Right lobe of liver (tissue), 6 donors: ENCODE measurements at regions not wholly inside any gene's neighbourhood (a gene's known extent, or its start where the extent isn't known, plus 50 kb on each side); places are given as distances from the start of the nearest gene placed in this dataset.

Source experiments
- ATAC-seq, 4 donors: fragments of 200-7000 bp; cut with Tn5 transposase; one replicate each; pipeline ENCODE4 v1.9.1; 2020; ENCODE audit warnings: mild to moderate bottlenecking in 4 of 4, moderate library complexity in 4 of 4
- DNase-seq, 3 donors: peaks; one replicate each; pipeline ENCODE4 v3.0.0-alpha.2; 2020
- H3K27ac ChIP-seq, 3 donors: fragments of 200-600 bp; one replicate each; pipeline ENCODE4 v1.8.0; 2022
- H3K27me3 ChIP-seq, 2 donors: fragments of 200-600 bp; one replicate each; pipeline ENCODE4 v1.8.0; 2022
- H3K36me3 ChIP-seq, 4 donors: fragments of 200-600 bp; sonication (generic) in 1 of 4; one replicate each; pipeline versions ENCODE4 v1.5.1 to v1.8.0; 2017 to 2022; ENCODE audit warnings: control low read depth in 1 of 4
- H3K4me1 ChIP-seq, 4 donors: fragments of 200-600 bp; sonication (generic) in 1 of 4; one replicate each; pipeline versions ENCODE4 v1.5.1 to v1.8.0; 2017 to 2022; ENCODE audit warnings: control low read depth in 1 of 4
- H3K4me3 ChIP-seq, 3 donors: fragments of 200-600 bp; one replicate each; pipeline ENCODE4 v1.8.0; 2022
- H3K9me3 ChIP-seq, 4 donors: fragments of 200-600 bp; sonication (generic) in 1 of 4; one replicate each; pipeline versions ENCODE4 v1.5.1 to v1.8.0; 2017 to 2022; ENCODE audit warnings: control low read depth in 1 of 4
- CTCF ChIP-seq, 4 donors: fragments of 200-600 bp in 3 of 4; fragments of 450-650 bp in 1 of 4; IDR thresholded peaks; one replicate each; pipeline versions ENCODE4 v1.5.1 to v1.8.0; 2016 to 2022; ENCODE audit warnings: antibody characterized with exemption in 4 of 4, mild to moderate bottlenecking in 2 of 4
- POLR2A ChIP-seq: fragments of 450-650 bp; IDR thresholded peaks from one replicate; pipeline ENCODE4 v1.6.1; 2017; ENCODE audit warnings: antibody characterized with exemption, mild to moderate bottlenecking
- WGBS: methylation state at CpG from one replicate; pipeline ENCODE4 v1.1.6; 2018; ENCODE audit warnings: low coverage, low lambda C conversion rate; ENCODE audit not compliant: insufficient coverage; ENCODE audit errors: missing lambda C conversion rate; 5-methylcytosine and 5-hydroxymethylcytosine counted together
- intact Hi-C, 2 donors: fragments of 100-400 bp; cut with DNase I; formaldehyde crosslinking; loops; one replicate each; pipeline versions ENCODE4 v1.11.2 to v1.14.1; 2022
- donor health status: DM: no; HTN: yes; CAD: no.
- donor health status: DM: no; HTN: no; CAD: no.
- donor health status: DM: no; HTN: no; CAD: no.
- donor health status: DM: no; HTN: yes; CAD: no.
- donor health status: DM: no; HTN: yes; CAD: no.

GRCh38 chr20:61056627-61057442 is 195.2 kb upstream of the CDH4 start:
- intact Hi-C loops, result no loop called here
- Histone ChIP-seq H3K27ac (no peak overlapping the region), H3K4me1 (no peaks in the 10 kb centered on the region), H3K36me3 (no peaks in the 10 kb centered on the region), H3K9me3 (no peaks in the 10 kb centered on the region), H3K4me3 (no peak overlapping the region), H3K27me3 (no peaks in the 10 kb centered on the region)
- TF ChIP-seq POLR2A (no peak), CTCF (IDR thresholded peaks at IDR 0.05) (no peak)
- ATAC-seq (no peak), DNase-seq (no peak)
- 58% methylated on average over 3 of the region's 16 CpGs for WGBS

GRCh38 chr20:61057443-61058121 is 194.5 kb upstream of the CDH4 start:
- no peaks in the 10 kb centered on the region for H3K27me3 ChIP-seq
- no peak overlapping the region for H3K4me3 ChIP-seq
- no peaks in the 10 kb centered on the region for H3K36me3 ChIP-seq
- no peaks in the 10 kb centered on the region for H3K4me1 ChIP-seq
- no peak overlapping the region for H3K27ac ChIP-seq
- WGBS, result 39% methylated on average over 8 of the region's 20 CpGs
- TF ChIP-seq POLR2A (no peak), CTCF (IDR thresholded peaks at IDR 0.05) (no peak)
- intact Hi-C loops, result no loop called here
- DNase-seq (no peak), ATAC-seq (no peak)
- H3K9me3 ChIP-seq, result no peaks in the 10 kb centered on the region

- no peak overlapping the region for H3K4me3 ChIP-seq
- intact Hi-C loops, result no loop called here
- H3K27ac ChIP-seq, result no peak overlapping the region
- H3K9me3 ChIP-seq, result no peaks in the 10 kb centered on the region
- no peak for ATAC-seq
- H3K27me3 ChIP-seq, result no peaks in the 10 kb centered on the region
- H3K4me1 ChIP-seq, result no peaks in the 10 kb centered on the region
- no peaks in the 10 kb centered on the region for H3K36me3 ChIP-seq
- WGBS, result 60% methylated on average over 5 of the region's 6 CpGs
- DNase-seq, result no peak
- TF ChIP-seq POLR2A (no peak), CTCF (IDR thresholded peaks at IDR 0.05) (no peak)
Measured at GRCh38 chr20:61061981-61062380, 190.1 kb upstream of the CDH4 start.

GRCh38 chr20:61065853-61066252 is 186.2 kb upstream of the CDH4 start:
- no peak for TF ChIP-seq CTCF (IDR thresholded peaks at IDR 0.05)
- no peak for TF ChIP-seq POLR2A
- Histone ChIP-seq H3K9me3 (no peaks in the 10 kb centered on the region), H3K27me3 (no peaks in the 10 kb centered on the region), H3K27ac (no peak overlapping the region), H3K36me3 (no peaks in the 10 kb centered on the region), H3K4me3 (no peak overlapping the region), H3K4me1 (no peaks in the 10 kb centered on the region)
- intact Hi-C loops, result no loop called here
- ATAC-seq (no peak), DNase-seq (no peak)
- 60% methylated on average over 4 of the region's 10 CpGs for WGBS
